ENCODE measurements at regions not wholly inside any gene's neighbourhood (a gene's known extent, or its start where the extent isn't known, plus 50 kb on each side); places are given as distances from the start of the nearest gene placed in this dataset.

GRCh38 chr15:67920524-67921240 lies 80.8 kb upstream of the RNU6-1 start:
- ChIA-PET POLR2A (no interaction called here), CTCF (no interaction called here)
- no peaks in the 10 kb centered on the region for H3K36me3 Mint-ChIP-seq
- H3K27me3 Mint-ChIP-seq (ENCODE audit: low read depth): no peaks in the 10 kb centered on the region; the same call in 1 of the 2 replicates
- no peak for DNase-seq (ENCODE audit: low spot score)
- peaks cover 38% of the 10 kb centered on the region for H3K4me1 Mint-ChIP-seq
- ATAC-seq: no peak
- TF ChIP-seq ZNF512 (CRISPR knock-in tag; IDR thresholded peaks at IDR 0.05; ENCODE audit: borderline replicate concordance) (no peak), USF2 (CRISPR knock-in tag; IDR thresholded peaks at IDR 0.05) (no peak), ZNF396 (CRISPR knock-in tag; IDR thresholded peaks at IDR 0.05; ENCODE audit: borderline replicate concordance) (no peak), SMAD3 (CRISPR knock-in tag; IDR thresholded peaks at IDR 0.05; ENCODE audit: borderline replicate concordance) (no peak), USF1 (CRISPR knock-in tag; IDR thresholded peaks at IDR 0.05) (no peak), ZNF138 (CRISPR knock-in tag; conservative IDR thresholded peaks at IDR 0.05) (no peak)
- no peak overlapping the region for H3K4me3 Mint-ChIP-seq
- peaks cover 4% of the 10 kb centered on the region; the same call in 1 of the 2 replicates for H3K9me3 Mint-ChIP-seq
- H3K27ac Mint-ChIP-seq: no peak overlapping the region

- ChIA-PET POLR2A (no interaction called here), CTCF (no interaction called here)
Observed at GRCh38 chr15:67922106-67922675, 82.3 kb upstream of the RNU6-1 start.

More at GRCh38 chr15:67922106-67922675, 82.3 kb upstream of the RNU6-1 start:
- H3K4me1 Mint-ChIP-seq: peaks cover 27% of the 10 kb centered on the region
- no peak for ATAC-seq
- H3K27me3 Mint-ChIP-seq (ENCODE audit: low read depth): no peaks in the 10 kb centered on the region; the same call in 1 of the 2 replicates
- H3K9me3 Mint-ChIP-seq: peaks cover 4% of the 10 kb centered on the region; the same call in 1 of the 2 replicates
- no peaks in the 10 kb centered on the region for H3K36me3 Mint-ChIP-seq
- H3K27ac Mint-ChIP-seq: no peak overlapping the region
- DNase-seq (ENCODE audit: low spot score): no peak
- H3K4me3 Mint-ChIP-seq: no peak overlapping the region
- TF ChIP-seq ATF1 (CRISPR knock-in tag; IDR thresholded peaks at IDR 0.05): no peak
- TF ChIP-seq ESRRA (CRISPR knock-in tag; IDR thresholded peaks at IDR 0.05; ENCODE audit: borderline replicate concordance): no peak
- no peak for TF ChIP-seq AFF4 (CRISPR knock-in tag; IDR thresholded peaks at IDR 0.05; ENCODE audit: borderline replicate concordance)
- no peak for TF ChIP-seq PREB (CRISPR knock-in tag; IDR thresholded peaks at IDR 0.05; ENCODE audit: borderline replicate concordance)
- TF ChIP-seq ETV6 (CRISPR knock-in tag; IDR thresholded peaks at IDR 0.05): no peak
- TF ChIP-seq NFATC4 (CRISPR knock-in tag; IDR thresholded peaks at IDR 0.05): no peak
- TF ChIP-seq CREB1 (CRISPR knock-in tag; IDR thresholded peaks at IDR 0.05): no peak
- no peak for TF ChIP-seq ATF2 (CRISPR knock-in tag; IDR thresholded peaks at IDR 0.05; ENCODE audit: borderline replicate concordance, low read depth)
- TF ChIP-seq FOXJ3 (CRISPR knock-in tag; IDR thresholded peaks at IDR 0.05; ENCODE audit: borderline replicate concordance): no peak
- TF ChIP-seq ZBTB21 (CRISPR knock-in tag; IDR thresholded peaks at IDR 0.05; ENCODE audit: borderline replicate concordance): no peak

Measured in WTC11 (cell line).